ENCODE measurements at regions not wholly inside any gene's neighbourhood (a gene's known extent, or its start where the extent isn't known, plus 50 kb on each side); places are given as distances from the start of the nearest gene placed in this dataset.

DNA sequence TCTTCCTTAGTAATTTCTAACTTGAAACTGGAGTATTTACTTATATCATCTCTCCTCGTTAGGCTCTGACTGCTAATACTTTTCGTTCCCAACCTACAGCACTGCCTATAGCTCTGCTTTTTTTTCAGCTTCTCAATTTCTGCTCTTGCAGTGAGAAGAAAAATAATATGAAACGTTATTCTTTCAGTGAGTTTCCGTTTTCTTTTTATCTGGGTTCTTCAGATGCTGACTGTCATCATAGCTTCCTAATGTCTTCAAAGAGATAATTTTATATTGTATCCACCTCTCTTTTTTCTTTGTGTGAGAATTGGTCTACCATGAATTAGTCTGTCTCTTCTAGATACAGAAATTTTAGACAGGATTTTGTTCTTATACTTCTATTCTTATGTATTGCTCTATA, 454.9 kb downstream of the LMO7 start:
- DNase-seq (ENCODE audit: low spot score): no peak

DNA sequence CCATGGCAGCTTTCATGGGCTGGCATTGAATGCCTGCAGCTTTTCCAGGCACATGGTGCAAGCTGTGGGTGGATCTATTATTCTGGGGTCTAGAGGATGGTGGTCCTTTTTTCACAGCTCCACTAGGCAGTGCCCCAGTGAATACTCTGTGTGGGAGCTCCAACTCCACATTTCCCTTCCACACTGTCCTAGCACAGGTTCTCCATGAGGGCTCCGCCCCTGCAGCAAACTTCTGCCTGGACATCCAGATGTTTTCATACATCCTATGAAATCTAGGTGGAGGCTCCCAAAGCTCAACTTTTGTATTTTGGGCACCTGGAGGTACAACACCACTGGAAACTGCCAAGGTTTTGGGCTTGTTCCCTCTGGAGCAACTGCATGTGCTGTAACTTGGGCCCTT, 450.6 kb downstream of the LMO7 start:
- peak; percentile 24 for DNase-seq (ENCODE audit: low spot score)

DNA sequence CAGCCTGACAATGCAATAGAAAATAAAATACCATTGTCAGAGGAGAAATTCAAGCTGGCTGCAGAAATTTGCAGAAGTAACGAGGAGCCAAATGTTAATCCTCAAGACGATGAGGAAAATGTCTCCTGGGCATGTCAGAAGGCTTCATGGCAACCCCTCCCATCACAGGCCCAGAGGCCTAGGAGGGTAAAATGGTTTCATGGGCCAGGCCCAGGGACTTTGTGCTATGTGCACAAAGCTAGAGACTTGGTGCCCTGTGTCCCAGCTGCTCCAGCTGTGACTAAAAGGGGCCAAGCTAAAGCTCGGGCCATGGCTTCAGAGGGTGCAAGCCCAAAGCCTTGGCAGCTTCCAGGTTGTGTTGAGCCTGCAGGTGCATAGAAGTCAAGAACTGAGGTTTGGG, 431.7 kb downstream of the LMO7 start:
- no peak for DNase-seq (ENCODE audit: low spot score)

DNA sequence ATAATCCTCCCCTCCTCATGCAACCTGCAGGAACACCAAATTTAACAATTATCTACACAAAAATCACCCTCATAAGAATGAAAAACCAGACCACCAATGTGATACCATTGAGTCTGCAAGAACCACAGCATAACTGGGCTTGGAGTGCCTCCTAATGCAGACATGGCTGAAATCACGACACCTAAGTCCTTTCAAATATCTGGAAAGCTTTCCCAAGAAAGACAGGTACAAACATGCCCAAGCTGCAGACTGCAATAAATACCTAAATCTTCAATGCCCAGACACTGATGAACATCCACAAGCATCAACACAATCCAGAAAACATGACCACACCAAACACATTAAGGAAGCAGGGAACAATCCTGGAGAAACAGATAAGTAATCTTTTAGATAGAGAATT, 417.1 kb downstream of the LMO7 start:
- no peak for DNase-seq (ENCODE audit: low spot score)

DNA sequence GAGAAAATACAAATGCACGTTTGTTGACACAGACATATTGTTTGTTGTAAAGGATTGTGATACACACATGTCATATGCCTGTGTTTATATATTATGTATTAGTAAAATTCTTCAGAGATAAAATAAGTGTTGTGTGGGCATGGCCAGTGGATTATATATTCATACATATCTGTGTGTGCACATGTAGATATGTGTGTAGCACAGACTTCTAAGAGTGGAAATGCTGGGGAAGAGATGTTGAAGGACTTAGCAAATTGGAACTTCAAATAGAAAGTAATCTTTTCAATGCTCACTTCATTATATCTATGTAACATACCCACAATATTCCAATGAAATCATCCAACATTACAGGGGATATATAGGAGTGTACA, 413.2 kb downstream of the LMO7 start:
- DNase-seq (ENCODE audit: low spot score): no peak

DNA sequence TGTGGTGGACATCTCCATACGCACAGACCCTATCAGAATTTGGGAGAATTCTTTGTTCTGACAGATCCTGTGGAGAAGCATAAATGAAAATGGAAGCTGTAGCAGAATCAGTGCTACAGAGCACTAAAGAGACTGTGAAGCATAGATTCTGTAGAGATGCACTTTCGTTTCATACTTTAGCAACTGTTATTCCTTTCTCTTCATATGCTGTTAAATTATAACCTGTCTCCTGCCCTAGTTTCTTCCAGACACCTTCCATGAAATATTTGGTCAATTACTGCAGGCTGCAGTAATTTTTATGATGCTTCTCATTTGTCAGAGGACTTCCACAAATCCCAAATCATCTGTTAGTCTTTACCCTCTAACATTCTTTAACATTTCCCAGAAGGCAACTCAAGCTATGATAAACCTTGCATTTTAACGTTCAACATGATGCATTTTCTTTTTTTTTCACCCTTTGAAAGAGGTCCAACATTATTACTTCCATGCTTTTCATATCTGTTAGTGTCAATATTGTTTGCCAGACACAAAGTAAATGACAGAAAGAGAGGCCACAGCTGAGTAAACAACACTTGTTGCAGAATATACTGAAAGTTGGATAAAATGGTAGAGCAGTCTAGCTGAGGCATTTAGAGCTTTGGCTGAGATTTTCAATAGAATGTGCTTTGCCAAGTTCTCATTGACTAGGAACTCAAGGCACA, 412.7 kb downstream of the LMO7 start:
- no peak for DNase-seq (ENCODE audit: low spot score)

DNA sequence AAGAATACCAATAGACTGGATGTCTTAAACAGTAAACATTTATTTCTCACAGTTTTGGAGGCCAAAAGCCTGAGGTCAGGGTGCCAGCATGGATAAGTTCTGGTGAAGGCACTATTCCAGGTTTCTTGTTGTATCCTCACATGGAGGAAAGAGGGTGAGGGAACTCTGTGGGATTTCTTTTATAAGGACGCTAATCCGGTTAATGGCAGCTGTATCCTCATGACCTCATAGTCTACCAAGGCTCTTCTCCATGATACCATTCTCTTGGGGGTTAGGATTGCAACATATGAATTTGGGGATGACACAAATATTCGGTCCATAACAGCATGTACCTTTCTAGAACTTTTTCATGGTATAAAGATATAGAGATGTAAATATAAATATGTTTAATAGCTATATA, 412.0 kb downstream of the LMO7 start:
- DNase-seq (ENCODE audit: low spot score): no peak

DNA sequence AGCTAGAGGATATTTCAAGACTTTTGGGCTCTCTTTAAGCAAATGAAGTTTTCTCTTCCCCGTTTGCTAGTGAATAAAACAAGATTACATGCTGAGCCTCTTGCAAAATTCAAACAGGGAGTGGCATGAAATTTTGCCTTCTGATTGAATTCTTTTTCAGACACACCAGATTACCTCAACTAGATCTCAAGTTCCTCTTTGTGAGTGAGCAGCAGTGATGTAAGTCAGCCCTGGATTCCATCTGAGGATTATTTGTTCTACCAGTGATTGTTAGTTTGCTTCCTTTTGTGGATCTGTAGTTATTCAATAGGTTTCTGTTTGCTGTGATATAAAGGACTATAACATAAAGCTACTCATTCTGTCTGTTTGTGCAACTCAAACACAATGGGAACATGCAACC, 407.7 kb downstream of the LMO7 start:
- no peak for DNase-seq (ENCODE audit: low spot score)

DNA sequence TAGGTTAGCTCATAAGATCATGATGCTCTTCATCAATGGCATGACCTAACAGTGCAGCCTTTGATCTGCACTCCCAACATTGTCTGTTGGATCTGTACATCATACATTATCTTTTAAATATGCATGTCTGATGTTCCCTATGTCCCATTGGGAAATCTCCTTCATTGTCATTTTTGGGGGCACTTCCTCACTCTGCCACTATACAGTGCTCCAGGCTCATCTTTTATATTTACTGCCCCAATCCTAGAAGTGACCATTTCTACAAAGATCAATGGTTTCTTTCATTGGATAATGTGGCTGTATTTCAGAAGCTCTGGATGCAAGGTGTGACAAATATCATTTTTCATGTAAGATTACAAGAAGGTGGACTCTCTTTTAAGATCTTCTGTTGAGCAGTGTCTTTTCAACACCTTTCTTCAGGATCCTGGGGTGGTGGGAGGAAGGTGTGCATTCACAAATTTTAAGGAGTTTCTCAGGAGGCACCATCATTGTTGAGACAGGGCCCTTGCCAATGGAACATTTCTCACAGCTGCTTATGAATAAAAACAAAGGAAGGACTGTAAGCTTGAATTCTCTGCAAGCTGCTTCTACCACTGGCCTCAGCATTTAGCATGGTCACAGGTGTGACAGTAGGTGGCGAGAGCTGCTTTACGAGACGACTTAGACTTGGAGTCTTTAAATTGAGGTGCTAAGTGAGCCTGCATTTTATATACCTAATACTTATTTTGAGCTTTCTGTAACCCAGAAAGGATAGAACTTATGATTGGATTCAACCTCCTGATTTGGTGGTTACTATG, 403.0 kb downstream of the LMO7 start:
- no peak for DNase-seq (ENCODE audit: low spot score)

DNA sequence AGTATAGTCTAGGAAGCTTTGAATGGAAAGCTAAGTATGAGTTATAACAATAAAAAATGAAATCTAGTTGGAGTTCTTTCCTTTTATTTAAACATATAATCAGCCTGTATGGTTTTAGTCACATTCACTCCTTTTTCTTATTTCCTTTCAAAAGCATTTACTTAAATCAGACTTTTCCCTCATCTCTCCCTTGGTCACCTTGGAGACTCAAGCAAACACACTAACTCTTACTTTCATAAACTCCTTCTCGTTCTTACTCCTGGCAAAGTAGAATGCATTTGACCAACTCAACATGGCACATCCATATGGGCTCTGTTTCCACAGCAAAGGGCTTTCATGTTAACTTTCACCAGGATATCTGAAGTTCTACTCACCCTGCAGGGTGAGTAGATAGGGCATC, 400.0 kb downstream of the LMO7 start:
- DNase-seq (ENCODE audit: low spot score): no peak

DNA sequence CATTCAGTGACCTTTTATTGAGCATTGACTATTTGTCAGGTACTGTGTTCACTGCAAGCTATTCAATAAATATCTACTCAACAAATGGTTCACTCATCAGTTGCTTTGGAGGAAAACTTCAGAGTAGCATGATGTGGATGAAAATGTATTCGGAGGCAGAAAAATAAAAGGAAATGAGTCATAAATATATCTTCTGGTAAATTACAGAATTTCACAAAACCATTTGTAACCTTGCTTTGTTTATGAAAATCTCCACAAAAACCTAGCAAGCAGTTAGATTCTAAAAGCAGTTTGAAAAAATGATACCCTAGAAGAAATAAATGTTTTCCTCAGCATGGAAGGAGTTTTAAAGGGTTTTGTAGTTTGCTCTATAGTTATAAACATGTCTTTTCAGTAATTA, 399.6 kb downstream of the LMO7 start:
- no peak for DNase-seq (ENCODE audit: low spot score)

DNA sequence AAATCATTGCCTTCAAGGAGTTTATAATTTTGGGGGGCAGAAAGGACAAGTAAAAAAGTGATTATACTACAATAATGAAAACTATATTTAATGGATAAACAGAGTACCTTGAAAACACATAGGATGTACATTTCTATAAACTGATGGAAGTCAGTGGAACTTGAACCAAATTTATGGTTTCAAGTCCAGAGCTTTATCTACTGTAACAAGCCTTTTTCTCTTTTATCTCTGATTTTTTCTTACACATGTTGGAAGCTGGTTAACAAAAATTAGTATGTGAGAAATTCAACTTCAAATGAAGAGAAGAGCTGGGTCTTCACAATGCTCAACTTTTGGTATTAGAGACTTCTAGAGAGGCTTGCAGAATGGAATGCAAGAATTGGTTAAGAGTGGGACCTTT, 393.6 kb downstream of the LMO7 start:
- DNase-seq (ENCODE audit: low spot score): no peak

DNA sequence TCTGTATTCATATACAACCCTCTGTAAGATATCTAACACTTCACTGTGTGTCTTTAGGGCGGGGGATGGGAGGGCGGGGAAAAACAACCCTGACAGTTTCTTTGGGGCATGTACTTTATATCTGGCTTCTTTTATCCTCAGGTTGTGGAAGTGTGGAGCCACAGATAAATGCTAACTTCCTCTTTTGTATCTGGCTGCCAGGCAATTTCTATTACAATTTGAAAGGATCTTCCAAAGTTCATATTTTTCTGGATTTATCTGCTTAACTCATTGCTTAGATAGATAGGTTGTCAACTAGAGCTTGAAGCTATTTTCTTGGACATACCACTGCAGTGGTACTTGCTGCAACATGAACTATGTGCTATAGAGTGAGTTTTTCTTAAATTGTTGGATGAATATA, 393.0 kb downstream of the LMO7 start:
- DNase-seq (ENCODE audit: low spot score): no peak

DNA sequence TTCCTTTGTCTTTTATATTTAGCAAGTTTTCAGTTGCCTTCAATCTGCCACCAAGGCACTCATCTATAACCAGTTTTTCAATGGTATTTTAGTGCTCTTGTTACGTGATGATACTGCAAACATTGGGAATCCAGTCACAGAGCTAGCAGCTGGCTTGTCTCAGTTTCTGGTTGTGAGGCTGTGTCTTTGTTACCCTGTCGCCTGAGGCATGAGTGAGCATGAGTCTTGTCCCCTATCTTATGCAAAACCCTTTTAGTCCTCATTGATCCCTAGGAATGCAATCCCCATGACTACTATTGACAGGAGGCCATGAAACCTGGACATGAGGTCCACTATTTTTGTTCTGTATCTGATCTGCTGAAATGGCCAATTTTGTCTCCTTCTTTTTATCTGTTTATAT, 391.0 kb downstream of the LMO7 start:
- no peak for DNase-seq (ENCODE audit: low spot score)

DNA sequence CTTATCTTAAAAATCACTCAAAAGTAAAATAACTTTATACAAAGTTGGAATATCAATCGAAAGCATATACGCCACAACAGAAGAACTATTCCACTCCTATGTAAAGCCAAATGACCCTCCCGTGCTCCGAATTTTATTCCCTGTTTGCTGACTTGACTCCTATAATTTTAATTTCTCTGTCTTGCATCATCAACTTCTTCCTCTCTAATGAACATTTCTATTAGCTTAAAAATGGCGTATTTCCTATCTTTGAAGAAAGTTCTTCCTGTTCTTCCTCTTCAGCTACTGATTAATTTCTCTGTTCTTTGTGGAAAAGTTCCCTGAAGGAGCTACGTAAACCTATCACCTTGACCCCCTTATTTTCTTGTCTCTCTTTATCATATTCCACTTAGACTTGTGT, 389.3 kb downstream of the LMO7 start:
- no peak for DNase-seq (ENCODE audit: low spot score)

DNA sequence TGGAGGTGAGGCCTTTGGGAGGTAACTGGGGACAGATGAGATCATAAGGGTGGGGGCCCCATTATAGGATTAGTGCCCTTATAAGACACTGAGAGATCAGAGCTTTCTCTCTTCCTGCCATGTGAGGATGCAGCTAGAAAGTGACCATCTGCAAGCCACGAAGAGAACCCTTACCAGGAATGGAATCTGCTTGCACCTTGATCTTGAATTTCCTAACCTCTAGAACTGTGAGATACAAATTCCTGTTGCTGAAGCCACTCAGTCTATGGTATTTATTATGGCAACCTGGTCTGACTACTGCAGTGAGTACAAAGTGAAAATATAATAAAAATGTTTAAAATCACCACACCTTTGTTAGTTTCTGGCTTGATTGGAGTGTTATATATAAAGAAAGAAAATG, 388.0 kb downstream of the LMO7 start:
- DNase-seq (ENCODE audit: low spot score): no peak

DNA sequence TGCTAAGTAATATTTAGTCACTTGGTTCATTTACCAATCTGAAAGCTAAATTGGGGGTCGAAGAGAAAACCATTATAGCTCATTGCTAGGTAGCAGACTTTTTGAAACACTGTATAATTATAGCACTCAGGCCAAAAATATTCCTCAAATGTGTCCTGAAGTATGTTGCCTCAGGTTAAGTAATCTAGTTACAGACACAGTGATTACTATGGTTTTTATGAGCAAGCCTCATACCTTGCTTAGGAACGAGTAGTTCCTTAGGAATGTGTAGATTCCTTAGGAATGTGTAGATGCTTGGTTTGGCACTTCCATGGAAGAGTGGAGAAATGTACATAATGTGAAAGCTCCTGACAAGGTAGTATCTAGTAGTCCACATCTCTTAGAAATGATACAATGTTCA, 387.5 kb downstream of the LMO7 start:
- no peak for DNase-seq (ENCODE audit: low spot score)

DNA sequence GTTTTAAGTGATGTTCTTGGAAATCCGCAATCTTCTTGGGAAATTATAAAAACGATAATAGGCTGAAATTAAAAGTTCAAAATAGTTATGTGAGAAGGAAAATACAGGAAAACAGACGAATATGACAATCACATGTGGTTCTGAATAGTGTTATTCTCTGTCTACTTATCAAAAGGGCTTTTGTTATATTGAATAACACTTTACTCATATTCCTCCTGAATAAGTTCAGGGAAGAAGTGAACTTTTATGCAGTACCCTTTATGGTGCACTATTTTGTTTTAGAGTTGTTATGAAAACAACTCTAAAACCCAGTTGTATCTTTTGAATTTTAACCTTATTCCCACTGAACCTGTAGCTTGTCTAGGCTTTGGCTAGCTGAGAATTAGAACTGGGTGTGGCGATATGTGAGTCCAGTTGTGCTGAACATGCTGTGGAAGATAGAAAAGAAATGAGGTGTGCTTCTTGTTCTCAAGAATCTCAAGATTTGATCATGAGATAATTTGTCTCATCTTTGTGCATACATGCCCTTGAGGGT, 384.4 kb downstream of the LMO7 start:
- no peak for DNase-seq (ENCODE audit: low spot score)

DNA sequence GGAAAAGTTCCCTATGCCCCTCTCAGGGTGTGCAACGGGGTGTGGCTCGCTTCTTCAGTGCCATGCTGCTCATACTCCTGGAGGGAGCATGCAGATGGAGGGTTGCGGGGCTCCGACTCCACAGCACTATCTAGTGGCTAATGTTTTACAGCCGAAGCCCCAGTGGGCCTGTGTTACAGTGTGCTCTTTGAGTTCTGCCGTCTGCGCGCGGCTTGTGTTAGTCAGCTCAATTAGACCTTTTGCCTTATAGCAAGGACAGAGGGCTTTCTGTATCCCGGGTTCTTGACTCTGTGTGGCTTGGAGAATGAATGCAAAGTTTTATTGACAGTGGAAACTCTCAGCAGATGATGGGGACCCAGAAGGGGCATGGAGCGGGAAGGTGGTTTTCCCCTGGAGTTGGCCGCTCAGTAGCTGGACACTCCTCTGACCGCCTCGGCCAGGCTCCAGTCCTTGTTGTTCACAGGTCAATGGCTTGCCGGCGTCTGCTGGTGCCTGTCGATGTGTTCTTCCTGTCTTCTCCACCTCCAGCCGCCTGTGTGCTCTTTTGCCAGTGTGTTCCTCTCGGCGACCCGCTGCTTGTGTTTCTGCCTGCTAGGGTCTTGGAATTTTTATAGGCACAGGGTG, 383.4 kb downstream of the LMO7 start:
- DNase-seq (ENCODE audit: low spot score): peak; percentile 41

DNA sequence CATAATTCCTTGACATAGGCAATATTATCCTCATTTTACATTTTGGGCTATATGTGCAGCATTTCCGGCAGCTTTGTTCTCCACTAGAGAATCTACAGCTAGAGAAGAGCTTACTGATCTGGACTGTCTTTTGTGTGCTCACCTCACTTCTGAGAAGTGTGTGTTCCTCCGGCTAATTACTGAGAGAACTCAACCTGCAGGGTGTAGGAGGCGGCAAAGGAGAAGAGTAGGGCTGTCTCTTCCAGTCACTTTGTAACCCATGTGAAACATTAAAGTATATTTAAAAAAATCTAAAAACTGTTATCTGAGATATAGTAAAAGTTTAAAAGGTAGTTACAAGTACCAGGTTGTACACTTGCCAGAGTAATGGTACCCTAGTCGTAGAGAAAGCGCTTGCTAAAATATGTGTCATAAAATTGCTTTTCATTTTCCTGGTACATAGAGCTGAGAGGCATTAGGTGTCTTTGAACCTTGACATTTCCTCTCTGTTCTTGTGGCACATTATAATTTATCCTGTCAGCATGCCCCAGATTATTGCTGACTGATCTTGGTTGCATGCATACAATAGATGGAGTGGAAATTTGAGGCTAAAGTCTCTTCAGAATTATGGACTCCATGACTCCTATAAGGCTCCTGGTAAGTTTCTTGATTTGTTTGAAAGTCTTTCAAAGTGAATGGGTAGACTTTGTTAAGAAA, 381.9 kb downstream of the LMO7 start:
- DNase-seq (ENCODE audit: low spot score): no peak

DNA sequence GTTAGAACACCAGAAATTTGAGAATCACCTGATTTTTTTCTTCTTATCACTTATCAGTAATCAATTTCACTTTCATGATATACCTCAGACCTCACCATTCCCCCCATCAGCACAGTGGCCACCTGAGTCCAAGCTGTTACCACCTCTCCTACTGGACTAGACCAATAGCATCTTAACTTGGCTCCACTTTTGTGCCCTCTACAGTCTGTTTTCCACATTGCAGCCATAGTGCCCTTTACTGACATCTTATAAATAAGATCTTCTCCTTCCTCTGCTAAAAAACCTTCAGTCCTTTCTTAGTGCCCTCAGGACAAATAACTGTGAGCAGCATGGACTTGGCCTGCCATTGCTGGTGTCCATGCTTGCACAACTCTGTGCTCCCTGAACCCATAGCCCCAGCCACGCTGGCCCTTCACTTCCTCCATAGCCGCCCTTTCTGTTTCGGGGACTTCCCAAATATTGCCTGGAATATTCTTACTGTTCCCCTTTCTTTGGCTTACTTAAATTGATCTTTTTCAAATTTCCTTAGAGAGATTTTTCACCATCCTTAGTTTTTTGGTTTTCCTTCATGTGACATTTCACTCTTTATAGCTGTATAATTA, 380.8 kb downstream of the LMO7 start:
- DNase-seq (ENCODE audit: low spot score): peak; percentile 71

Measured in NAMALWA (cell line).